SH-SY5Y (cell line): ENCODE measurements at regions not wholly inside any gene's neighbourhood (a gene's known extent, or its start where the extent isn't known, plus 50 kb on each side); places are given as distances from the start of the nearest gene placed in this dataset.

Source experiments
- GATA2 ChIP-seq: IDR thresholded peaks from 2 replicates; pipeline ENCODE4 v1.6.1; 2011; ENCODE audit warnings: mild to moderate bottlenecking, low read depth, low read length
- GATA3 ChIP-seq: IDR thresholded peaks from 2 replicates; pipeline ENCODE4 v1.6.1; 2011; ENCODE audit warnings: low read depth, mild to moderate bottlenecking, low read length, moderate library complexity

GRCh38 chr5:42989190-42989589 is 50.9 kb downstream of the ANXA2R start:
- TF ChIP-seq GATA3, result no peak

DNA sequence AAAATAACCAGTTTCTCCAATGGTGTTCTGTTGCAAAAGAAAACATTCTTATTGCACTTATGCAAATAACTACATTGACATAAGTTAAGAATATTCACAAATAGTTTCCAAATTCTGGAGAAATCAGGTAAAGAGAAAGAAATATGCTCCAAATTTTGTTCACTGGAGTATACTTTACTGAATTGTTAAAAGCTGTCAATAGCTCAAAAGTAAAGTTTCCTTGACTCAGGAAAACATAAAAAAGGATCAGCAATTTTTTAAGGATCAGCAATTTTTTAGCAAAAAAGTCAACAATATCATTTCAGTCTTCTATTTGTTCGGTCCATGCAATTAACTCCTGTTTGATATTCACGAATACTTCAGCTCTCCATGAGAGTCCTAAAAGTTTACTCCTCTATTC is 51.6 kb downstream of the ANXA2R start:
- TF ChIP-seq GATA2 (no peak), GATA3 (no peak)

- TF ChIP-seq GATA3, result no peak
- no peak for TF ChIP-seq GATA2
Measured at GRCh38 chr5:42985129-42986037, 54.7 kb downstream of the ANXA2R start.

DNA sequence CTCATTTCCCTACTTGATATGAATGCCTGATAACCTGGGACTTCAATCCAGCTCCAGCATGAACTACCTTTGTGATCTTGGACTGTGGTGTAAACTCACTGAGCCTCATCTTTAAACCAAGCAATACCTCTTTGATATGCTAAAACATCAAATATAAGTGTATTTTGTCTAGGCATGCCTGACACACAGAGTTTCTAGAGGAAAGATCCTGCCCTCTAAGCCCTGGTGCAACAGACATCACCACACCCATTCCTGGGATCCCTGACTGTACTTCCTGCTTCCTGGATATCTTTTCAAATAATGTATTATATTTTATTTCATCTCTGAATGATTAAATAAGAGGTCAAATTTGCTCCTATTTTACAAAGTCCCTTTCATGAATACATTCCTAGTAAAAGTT is 55.8 kb downstream of the ANXA2R start:
- TF ChIP-seq GATA2 (no peak), GATA3 (no peak)

DNA sequence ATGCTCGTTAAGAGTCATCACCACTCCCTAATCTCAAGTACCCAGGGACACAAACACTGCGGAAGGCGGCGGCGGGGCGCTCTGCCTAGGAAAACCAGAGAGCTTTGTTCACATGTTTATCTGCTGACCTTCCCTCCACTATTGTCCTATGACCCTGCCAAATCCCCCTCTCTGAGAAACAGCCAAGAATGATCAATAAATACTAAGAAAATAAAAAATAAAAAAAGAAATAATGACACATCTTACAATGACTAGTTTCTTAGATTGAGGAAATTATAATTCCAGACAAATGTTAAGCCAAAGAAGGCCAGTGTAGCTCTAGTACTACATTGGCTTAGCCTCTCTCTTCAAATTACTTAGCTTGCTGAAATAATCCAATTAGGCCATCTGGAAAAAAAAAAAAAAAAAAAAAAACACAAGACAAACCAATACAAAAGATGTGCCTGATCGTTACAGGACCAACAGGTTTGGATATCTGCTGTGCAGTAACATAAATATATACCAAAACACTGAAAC is 58.0 kb downstream of the ANXA2R start:
- TF ChIP-seq GATA2, result no peak
- TF ChIP-seq GATA3, result no peak

- TF ChIP-seq GATA2 (no peak), GATA3 (no peak)
Measured at GRCh38 chr5:42974536-42974935, 65.6 kb downstream of the ANXA2R start.

GRCh38 chr5:42970636-42971559 is 69.2 kb downstream of the ANXA2R start:
- TF ChIP-seq GATA3 (no peak), GATA2 (no peak)

GRCh38 chr5:42965934-42966333 is 74.2 kb downstream of the ANXA2R start:
- no peak for TF ChIP-seq GATA3
- no peak for TF ChIP-seq GATA2

- no peak for TF ChIP-seq GATA2
- TF ChIP-seq GATA3, result no peak
Measured at GRCh38 chr5:42963412-42963811, 76.7 kb downstream of the ANXA2R start.

GRCh38 chr5:42962124-42962523 is 78.0 kb downstream of the ANXA2R start:
- TF ChIP-seq GATA2 (no peak), GATA3 (no peak)

GRCh38 chr5:42960506-42960905 is 79.6 kb downstream of the ANXA2R start:
- no peak for TF ChIP-seq GATA2
- TF ChIP-seq GATA3, result no peak

- TF ChIP-seq GATA2 (no peak), GATA3 (no peak)
Measured at GRCh38 chr5:42956551-42956950, 83.6 kb downstream of the ANXA2R start.

DNA sequence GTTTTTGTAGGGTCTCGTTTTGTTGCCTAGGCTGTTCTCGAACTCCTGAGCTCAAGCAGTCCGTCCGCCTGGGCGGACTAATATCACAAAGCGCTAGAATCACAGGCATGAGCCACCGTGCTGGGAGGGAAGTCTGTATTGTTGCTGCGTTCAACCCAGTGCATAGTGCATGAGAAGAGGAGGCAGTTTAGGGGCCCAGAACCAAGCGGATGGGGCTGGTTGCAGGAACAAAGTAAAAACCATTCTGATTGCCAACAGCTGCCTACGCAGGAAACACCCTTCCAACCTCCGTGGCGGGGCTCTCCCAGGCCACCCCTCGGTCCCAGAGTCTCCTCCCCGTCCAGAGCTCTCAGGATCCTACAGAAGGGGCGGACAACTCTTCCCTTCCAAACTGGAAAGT is 87.1 kb downstream of the ANXA2R start:
- TF ChIP-seq GATA3 (no peak), GATA2 (no peak)

DNA sequence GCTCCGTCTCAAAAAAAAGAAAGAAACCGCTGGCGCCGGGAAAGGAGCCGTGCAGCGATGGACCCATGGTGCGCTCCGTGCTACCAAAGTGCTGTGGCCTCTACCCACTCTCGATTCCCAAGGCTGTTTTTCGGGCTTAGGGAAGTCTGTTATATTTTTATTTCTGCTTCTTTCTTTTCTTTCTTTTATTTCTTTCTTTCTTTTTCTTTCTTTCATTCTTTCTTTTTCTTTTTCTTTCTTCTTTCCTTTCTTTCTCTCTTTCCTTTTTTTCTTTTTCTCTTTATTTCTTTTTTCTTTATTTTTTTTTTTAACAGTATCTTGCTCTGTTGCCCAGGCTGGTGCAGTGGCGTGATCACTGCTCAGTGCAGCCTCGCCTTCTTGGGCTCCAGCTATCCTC is 87.5 kb downstream of the ANXA2R start:
- TF ChIP-seq GATA3 (no peak), GATA2 (no peak)

- no peak for TF ChIP-seq GATA2
Measured at GRCh38 chr5:42951293-42951840, 88.8 kb downstream of the ANXA2R start.
